ENCODE measurements at regions not wholly inside any gene's neighbourhood (a gene's known extent, or its start where the extent isn't known, plus 50 kb on each side); places are given as distances from the start of the nearest gene placed in this dataset.

GRCh38 chr2:57941816-57942215, 104.8 kb upstream of the VRK2 start:
- no peak overlapping the region for H3K27ac ChIP-seq
- no peaks in the 10 kb centered on the region for H3K36me3 ChIP-seq (ENCODE audit: insufficient read depth, low read length)
- no peak for DNase-seq (ENCODE audit: low read depth, low spot score)
- TF ChIP-seq EZH2 (IDR thresholded peaks at IDR 0.05) (no peak), FOXP2 (optimal IDR thresholded peaks at IDR 0.05; ENCODE audit: control extremely low read depth, extremely low read length, insufficient read depth) (no peak), POLR2AphosphoS5 (IDR thresholded peaks at IDR 0.05; ENCODE audit: borderline replicate concordance, low read depth, low read length) (no peak)
- no peaks in the 10 kb centered on the region for H3K9me3 ChIP-seq (ENCODE audit: low read depth, low read length)
- no peak overlapping the region for H3K4me3 ChIP-seq
- H3K9ac ChIP-seq (ENCODE audit: insufficient read length): no peak overlapping the region

- TF ChIP-seq EZH2 (IDR thresholded peaks at IDR 0.05): no peak
- Histone ChIP-seq H3K9ac (ENCODE audit: insufficient read length) (no peak overlapping the region), H3K36me3 (ENCODE audit: insufficient read depth, low read length) (no peaks in the 10 kb centered on the region), H3K9me3 (ENCODE audit: low read depth, low read length) (no peaks in the 10 kb centered on the region), H3K27ac (no peak overlapping the region), H3K4me3 (no peak overlapping the region)
- no peak for DNase-seq (ENCODE audit: low read depth, low spot score)
Measured at GRCh38 chr2:57943315-57943714, 103.3 kb upstream of the VRK2 start.

- H3K27ac ChIP-seq: no peak overlapping the region
- no peak overlapping the region for H3K4me3 ChIP-seq
- no peaks in the 10 kb centered on the region for H3K36me3 ChIP-seq (ENCODE audit: insufficient read depth, low read length)
- TF ChIP-seq EZH2 (IDR thresholded peaks at IDR 0.05) (no peak), POLR2AphosphoS5 (IDR thresholded peaks at IDR 0.05; ENCODE audit: borderline replicate concordance, low read depth, low read length) (no peak), FOXP2 (optimal IDR thresholded peaks at IDR 0.05; ENCODE audit: control extremely low read depth, extremely low read length, insufficient read depth) (no peak)
- no peaks in the 10 kb centered on the region for H3K9me3 ChIP-seq (ENCODE audit: low read depth, low read length)
- no peak overlapping the region for H3K9ac ChIP-seq (ENCODE audit: insufficient read length)
- DNase-seq (ENCODE audit: low read depth, low spot score): no peak
Measured at GRCh38 chr2:57947398-57947797, 99.2 kb upstream of the VRK2 start.

GRCh38 chr2:57954020-57954419, 92.6 kb upstream of the VRK2 start:
- H3K9me3 ChIP-seq (ENCODE audit: low read depth, low read length): no peaks in the 10 kb centered on the region
- H3K4me3 ChIP-seq: no peak overlapping the region
- no peak overlapping the region for H3K27ac ChIP-seq
- TF ChIP-seq EZH2 (IDR thresholded peaks at IDR 0.05) (no peak), POLR2AphosphoS5 (IDR thresholded peaks at IDR 0.05; ENCODE audit: borderline replicate concordance, low read depth, low read length) (no peak), FOXP2 (optimal IDR thresholded peaks at IDR 0.05; ENCODE audit: control extremely low read depth, extremely low read length, insufficient read depth) (no peak)
- no peak overlapping the region for H3K9ac ChIP-seq (ENCODE audit: insufficient read length)
- no peaks in the 10 kb centered on the region for H3K36me3 ChIP-seq (ENCODE audit: insufficient read depth, low read length)
- no peak for DNase-seq (ENCODE audit: low read depth, low spot score)

- Histone ChIP-seq H3K27ac (no peak overlapping the region), H3K9me3 (ENCODE audit: low read depth, low read length) (no peaks in the 10 kb centered on the region)
Measured at GRCh38 chr2:57957238-57957637, 89.4 kb upstream of the VRK2 start.

GRCh38 chr2:57959390-57959789, 87.2 kb upstream of the VRK2 start:
- no peak for DNase-seq (ENCODE audit: low read depth, low spot score)
- no peak overlapping the region for H3K27ac ChIP-seq

More at GRCh38 chr2:57957238-57957637, 89.4 kb upstream of the VRK2 start:
- no peaks in the 10 kb centered on the region for H3K36me3 ChIP-seq (ENCODE audit: insufficient read depth, low read length)
- TF ChIP-seq POLR2AphosphoS5 (IDR thresholded peaks at IDR 0.05; ENCODE audit: borderline replicate concordance, low read depth, low read length) (no peak), EZH2 (IDR thresholded peaks at IDR 0.05) (no peak), FOXP2 (optimal IDR thresholded peaks at IDR 0.05; ENCODE audit: control extremely low read depth, extremely low read length, insufficient read depth) (no peak)
- H3K9ac ChIP-seq (ENCODE audit: insufficient read length): no peak overlapping the region
- H3K4me3 ChIP-seq: no peak overlapping the region
- DNase-seq (ENCODE audit: low read depth, low spot score): no peak

GRCh38 chr2:57962861-57963260, 83.7 kb upstream of the VRK2 start:
- no peak overlapping the region for H3K27ac ChIP-seq
- H3K4me3 ChIP-seq: no peak overlapping the region
- no peak for DNase-seq (ENCODE audit: low read depth, low spot score)
- H3K9me3 ChIP-seq (ENCODE audit: low read depth, low read length): no peaks in the 10 kb centered on the region
- H3K36me3 ChIP-seq (ENCODE audit: insufficient read depth, low read length): no peaks in the 10 kb centered on the region
- no peak overlapping the region for H3K9ac ChIP-seq (ENCODE audit: insufficient read length)
- TF ChIP-seq POLR2AphosphoS5 (IDR thresholded peaks at IDR 0.05; ENCODE audit: borderline replicate concordance, low read depth, low read length): no peak
- TF ChIP-seq FOXP2 (optimal IDR thresholded peaks at IDR 0.05; ENCODE audit: control extremely low read depth, extremely low read length, insufficient read depth): no peak
- TF ChIP-seq EZH2 (IDR thresholded peaks at IDR 0.05): no peak

More at GRCh38 chr2:57959390-57959789, 87.2 kb upstream of the VRK2 start:
- TF ChIP-seq FOXP2 (optimal IDR thresholded peaks at IDR 0.05; ENCODE audit: control extremely low read depth, extremely low read length, insufficient read depth) (no peak), POLR2AphosphoS5 (IDR thresholded peaks at IDR 0.05; ENCODE audit: borderline replicate concordance, low read depth, low read length) (no peak), EZH2 (IDR thresholded peaks at IDR 0.05) (no peak)
- H3K36me3 ChIP-seq (ENCODE audit: insufficient read depth, low read length): no peaks in the 10 kb centered on the region
- no peak overlapping the region for H3K4me3 ChIP-seq
- H3K9me3 ChIP-seq (ENCODE audit: low read depth, low read length): no peaks in the 10 kb centered on the region
- no peak overlapping the region for H3K9ac ChIP-seq (ENCODE audit: insufficient read length)

GRCh38 chr2:57965219-57965618, 81.4 kb upstream of the VRK2 start:
- H3K27ac ChIP-seq: no peak overlapping the region
- H3K9ac ChIP-seq (ENCODE audit: insufficient read length): no peak overlapping the region
- no peak overlapping the region for H3K4me3 ChIP-seq
- no peak for DNase-seq (ENCODE audit: low read depth, low spot score)
- H3K36me3 ChIP-seq (ENCODE audit: insufficient read depth, low read length): no peaks in the 10 kb centered on the region
- H3K9me3 ChIP-seq (ENCODE audit: low read depth, low read length): no peaks in the 10 kb centered on the region
- TF ChIP-seq POLR2AphosphoS5 (IDR thresholded peaks at IDR 0.05; ENCODE audit: borderline replicate concordance, low read depth, low read length) (no peak), FOXP2 (optimal IDR thresholded peaks at IDR 0.05; ENCODE audit: control extremely low read depth, extremely low read length, insufficient read depth) (no peak), EZH2 (IDR thresholded peaks at IDR 0.05) (no peak)

- no peak overlapping the region for H3K4me3 ChIP-seq
- no peaks in the 10 kb centered on the region for H3K36me3 ChIP-seq (ENCODE audit: insufficient read depth, low read length)
- no peak overlapping the region for H3K9ac ChIP-seq (ENCODE audit: insufficient read length)
- H3K27ac ChIP-seq: no peak overlapping the region
- H3K9me3 ChIP-seq (ENCODE audit: low read depth, low read length): no peaks in the 10 kb centered on the region
- no peak for DNase-seq (ENCODE audit: low read depth, low spot score)
- TF ChIP-seq FOXP2 (optimal IDR thresholded peaks at IDR 0.05; ENCODE audit: control extremely low read depth, extremely low read length, insufficient read depth) (no peak), EZH2 (IDR thresholded peaks at IDR 0.05) (no peak), POLR2AphosphoS5 (IDR thresholded peaks at IDR 0.05; ENCODE audit: borderline replicate concordance, low read depth, low read length) (no peak)
Measured at GRCh38 chr2:57965961-57966360, 80.6 kb upstream of the VRK2 start.
